ENCODE measurements at regions not wholly inside any gene's neighbourhood (a gene's known extent, or its start where the extent isn't known, plus 50 kb on each side); places are given as distances from the start of the nearest gene placed in this dataset.
"Not testable (repeated sequence)": the region's sequence is repeated elsewhere in the genome, so short reads cannot be mapped to it uniquely, and the experiment has no call there.

GRCh38 chr9:79037338-79037737 is 534.4 kb upstream of the TLE4 start:
- FAIRE-seq, result no peak

GRCh38 chr9:79040671-79041070 is 531.1 kb upstream of the TLE4 start:
- FAIRE-seq, result peak; percentile 70

- no peak for FAIRE-seq
These were observed 530.5 kb upstream of the TLE4 start for GRCh38 chr9:79041266-79041665.

- FAIRE-seq, result no peak
These were observed 527.8 kb upstream of the TLE4 start for GRCh38 chr9:79043916-79044315.

- FAIRE-seq, result no peak
These were observed 525.4 kb upstream of the TLE4 start for GRCh38 chr9:79046401-79046800.

- no peak for FAIRE-seq
These were observed 522.4 kb upstream of the TLE4 start for GRCh38 chr9:79049371-79049770.

- FAIRE-seq, result no peak
These were observed 518.2 kb upstream of the TLE4 start for GRCh38 chr9:79053598-79053997.

GRCh38 chr9:79054500-79054899 is 517.3 kb upstream of the TLE4 start:
- FAIRE-seq, result no peak

GRCh38 chr9:79056041-79056440 is 515.7 kb upstream of the TLE4 start:
- FAIRE-seq, result no peak

GRCh38 chr9:79057576-79057975 is 514.2 kb upstream of the TLE4 start:
- no peak for FAIRE-seq

- FAIRE-seq, result no peak
These were observed 511.0 kb upstream of the TLE4 start for GRCh38 chr9:79060766-79061165.

- no peak for FAIRE-seq
These were observed 509.8 kb upstream of the TLE4 start for GRCh38 chr9:79061752-79062616.

- no peak for FAIRE-seq
These were observed 498.6 kb upstream of the TLE4 start for GRCh38 chr9:79073201-79073600.

- FAIRE-seq, result no peak
These were observed 491.2 kb upstream of the TLE4 start for GRCh38 chr9:79080536-79080935.

GRCh38 chr9:79083621-79084020 is 488.1 kb upstream of the TLE4 start:
- no peak for FAIRE-seq

GRCh38 chr9:79087133-79087532 is 484.6 kb upstream of the TLE4 start:
- no peak for FAIRE-seq

- FAIRE-seq, result no peak
These were observed 482.7 kb upstream of the TLE4 start for GRCh38 chr9:79089054-79089560.

GRCh38 chr9:79089851-79090250 is 481.9 kb upstream of the TLE4 start:
- FAIRE-seq, result not testable (repeated sequence)

- not testable (repeated sequence) for FAIRE-seq
These were observed 468.5 kb upstream of the TLE4 start for GRCh38 chr9:79103257-79103656.

- FAIRE-seq, result no peak
These were observed 467.5 kb upstream of the TLE4 start for GRCh38 chr9:79104216-79104615.

- FAIRE-seq, result no peak
These were observed 466.8 kb upstream of the TLE4 start for GRCh38 chr9:79104951-79105350.

- no peak for FAIRE-seq
These were observed 463.7 kb upstream of the TLE4 start for GRCh38 chr9:79107911-79108676.

GRCh38 chr9:79111653-79112052 is 460.1 kb upstream of the TLE4 start:
- FAIRE-seq, result no peak

GRCh38 chr9:79115176-79115575 is 456.6 kb upstream of the TLE4 start:
- no peak for FAIRE-seq
